ENCODE measurements at regions not wholly inside any gene's neighbourhood (a gene's known extent, or its start where the extent isn't known, plus 50 kb on each side); places are given as distances from the start of the nearest gene placed in this dataset.

DNA sequence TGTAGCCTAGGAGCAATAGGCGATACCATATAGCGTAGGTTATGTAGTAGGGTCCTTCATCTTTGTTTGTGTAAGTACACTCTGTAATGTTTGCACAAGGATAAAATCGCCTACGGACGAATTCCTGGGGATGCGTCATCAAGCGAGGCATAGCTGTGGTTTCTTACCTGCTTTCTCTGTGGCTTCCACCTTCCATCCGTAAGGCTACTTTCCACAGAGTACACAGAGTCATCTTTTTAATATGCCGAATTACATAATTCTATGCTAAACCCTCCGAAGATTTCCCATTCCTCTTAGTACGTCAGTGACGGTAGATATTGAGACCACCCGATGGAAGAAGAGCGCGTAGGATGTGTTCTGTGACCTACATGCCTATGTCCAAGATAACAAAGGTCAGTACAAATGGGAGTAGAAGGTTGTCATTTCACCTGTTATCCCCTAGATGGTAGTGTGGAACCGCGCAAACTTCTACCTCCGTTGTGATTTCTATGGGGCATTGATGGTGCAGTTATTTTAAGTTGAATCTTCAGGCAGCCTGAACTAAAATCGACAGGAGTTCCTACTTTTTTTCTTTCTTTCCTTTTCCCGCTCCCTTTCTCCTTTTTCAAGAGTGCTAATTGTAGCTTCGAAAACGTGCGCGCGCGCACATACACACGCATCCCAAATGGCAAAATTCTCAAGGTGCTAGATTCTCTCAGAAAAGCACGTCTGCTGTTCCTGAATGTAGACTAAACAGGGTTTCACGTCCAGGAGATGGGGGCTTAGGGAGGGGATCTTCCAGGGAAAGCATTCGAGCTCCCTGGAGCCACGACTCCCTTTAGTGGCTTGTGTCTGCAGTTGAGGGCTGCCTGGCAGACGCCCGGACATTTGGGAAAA, 111.7 kb upstream of the MBL2 start:
- Histone ChIP-seq H3K27me3 (ENCODE audit: insufficient read depth, low read length) (no peaks in the 10 kb centered on the region), H3K14ac (ENCODE audit: insufficient read depth, low read length) (no peak overlapping the region), H3K18ac (ENCODE audit: insufficient read length, low read depth, low read length) (peak overlapping the region; percentile 37), H2BK120ac (ENCODE audit: low read depth, low read length, poor library complexity, severe bottlenecking) (no peak overlapping the region), H3K23ac (ENCODE audit: insufficient read length, low read depth, low read length) (no peak overlapping the region), H4K8ac (replicated peaks; ENCODE audit: insufficient read length, low read depth, low read length) (no peak overlapping the region), H3K79me1 (ENCODE audit: insufficient read depth, low read depth, low read length, poor library complexity, severe bottlenecking) (no peaks in the 10 kb centered on the region), H3K9me3 (ENCODE audit: control insufficient read depth, low read depth, low read length) (no peaks in the 10 kb centered on the region), H3K4me2 (ENCODE audit: insufficient read depth, insufficient read length, low read length) (peak overlapping the region; percentile 51), H3K4me1 (ENCODE audit: insufficient read depth, low read length) (0 out of 2 replicates have a peak, but pooled peaks cover 2% of the 10 kb centered on the region), H3T11ph (ENCODE audit: low read length) (peak overlapping the region; percentile 72), H2AK5ac (ENCODE audit: insufficient read length, low read length) (no peak overlapping the region), H4K20me1 (ENCODE audit: control insufficient read depth, insufficient read depth, insufficient read length) (no peaks in the 10 kb centered on the region), H2BK5ac (ENCODE audit: insufficient read length, low read length) (peak overlapping the region; percentile 56), H4K91ac (ENCODE audit: insufficient read length, low read depth, low read length) (no peak overlapping the region), H2AFZ (ENCODE audit: low read length) (peak overlapping the region; percentile 98), H3K27ac (ENCODE audit: insufficient read length, low read depth, low read length) (peak overlapping the region; percentile 66), H3K4ac (ENCODE audit: low read depth, low read length) (no peak overlapping the region; the same call in 1 of the 2 replicates), H2BK15ac (ENCODE audit: low read depth, low read length) (no peak overlapping the region), H3K56ac (ENCODE audit: insufficient read length, low read depth, low read length) (no peak overlapping the region), H2BK20ac (ENCODE audit: low read depth, low read length, poor library complexity, severe bottlenecking) (no peak overlapping the region), H3K79me2 (ENCODE audit: insufficient read depth, low read length) (no peaks in the 10 kb centered on the region), H3K23me2 (ENCODE audit: insufficient read length, low read depth, low read length, poor library complexity, severe bottlenecking) (no peaks in the 10 kb centered on the region), H3K9ac (ENCODE audit: extremely low read depth, insufficient read length, low read length) (peak overlapping the region; percentile 53), H4K5ac (ENCODE audit: insufficient read length, low read depth, low read length) (no peak overlapping the region), H2BK12ac (ENCODE audit: insufficient read length, low read depth, low read length) (no peak overlapping the region)
- peak overlapping the region in 1 of 2 experiments; percentile 22; a peak in 2 of 5 replicates for H3K4me3 Mint-ChIP-seq
- DNase-seq = peak; percentile 77
- H3K9me3 Mint-ChIP-seq = no peaks in the 10 kb centered on the region
- peaks cover 30 to 34% of the 10 kb centered on the region in 2 experiments for H3K4me1 Mint-ChIP-seq
- H3K36me3 Mint-ChIP-seq (ENCODE audit: insufficient read depth in 1 of 3, low read depth in 3 of 3) = peaks cover 0 to 6% (median 0%) of the 10 kb centered on the region in 3 experiments; a peak in 2 of 7 replicates
- H3K27me3 Mint-ChIP-seq (ENCODE audit: low read depth) = no peaks in the 10 kb centered on the region
- H3K27ac Mint-ChIP-seq = peak overlapping the region; percentile 71 to 97 (median 94)
- WGBS (ENCODE audit: extremely low coverage, insufficient read length, low lambda C conversion rate) = no CpG with 5 or more reads among the region's 33 CpGs
- TF ChIP-seq, protein P1, sequence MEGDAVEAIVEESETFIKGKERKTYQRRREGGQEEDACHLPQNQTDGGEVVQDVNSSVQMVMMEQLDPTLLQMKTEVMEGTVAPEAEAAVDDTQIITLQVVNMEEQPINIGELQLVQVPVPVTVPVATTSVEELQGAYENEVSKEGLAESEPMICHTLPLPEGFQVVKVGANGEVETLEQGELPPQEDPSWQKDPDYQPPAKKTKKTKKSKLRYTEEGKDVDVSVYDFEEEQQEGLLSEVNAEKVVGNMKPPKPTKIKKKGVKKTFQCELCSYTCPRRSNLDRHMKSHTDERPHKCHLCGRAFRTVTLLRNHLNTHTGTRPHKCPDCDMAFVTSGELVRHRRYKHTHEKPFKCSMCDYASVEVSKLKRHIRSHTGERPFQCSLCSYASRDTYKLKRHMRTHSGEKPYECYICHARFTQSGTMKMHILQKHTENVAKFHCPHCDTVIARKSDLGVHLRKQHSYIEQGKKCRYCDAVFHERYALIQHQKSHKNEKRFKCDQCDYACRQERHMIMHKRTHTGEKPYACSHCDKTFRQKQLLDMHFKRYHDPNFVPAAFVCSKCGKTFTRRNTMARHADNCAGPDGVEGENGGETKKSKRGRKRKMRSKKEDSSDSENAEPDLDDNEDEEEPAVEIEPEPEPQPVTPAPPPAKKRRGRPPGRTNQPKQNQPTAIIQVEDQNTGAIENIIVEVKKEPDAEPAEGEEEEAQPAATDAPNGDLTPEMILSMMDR (conservative IDR thresholded peaks at IDR 0.05) = peak; percentile 92
